Gastroesophageal sphincter (tissue), 3 donors: ENCODE measurements at regions not wholly inside any gene's neighbourhood (a gene's known extent, or its start where the extent isn't known, plus 50 kb on each side); places are given as distances from the start of the nearest gene placed in this dataset.

Experiments
- CTCF ChIP-seq, 4 experiments: fragments of 200-600 bp in 2 of 4; fragments of 450-650 bp in 2 of 4; sonication (generic) in 1 of 4; IDR thresholded peaks; one replicate each; pipeline ENCODE4 v1.5.1; 2017 to 2019; ENCODE audit warnings: antibody characterized with exemption in 4 of 4, mild to moderate bottlenecking in 2 of 4, moderate library complexity in 2 of 4
- POLR2A ChIP-seq, 2 donors: fragments of 450-650 bp; IDR thresholded peaks; one replicate each; pipeline ENCODE4 v1.6.1; 2017; ENCODE audit warnings: antibody characterized with exemption in 2 of 2, mild to moderate bottlenecking in 2 of 2, moderate library complexity in 1 of 2

- TF ChIP-seq CTCF (IDR thresholded peaks at IDR 0.05) (no peak), POLR2A (IDR thresholded peaks at IDR 0.05) (no peak)
Measured at GRCh38 chr16:82220541-82220940, 50.5 kb upstream of the MPHOSPH6 start.
